ENCODE measurements at regions not wholly inside any gene's neighbourhood (a gene's known extent, or its start where the extent isn't known, plus 50 kb on each side); places are given as distances from the start of the nearest gene placed in this dataset.
"Not testable (repeated sequence)": the region's sequence is repeated elsewhere in the genome, so short reads cannot be mapped to it uniquely, and the experiment has no call there.

GRCh38 chr20:40630099-40630498 lies 58.9 kb downstream of the MAFB start:
- Histone ChIP-seq H3K36me3 (ENCODE audit: low read depth) (no peaks in the 10 kb centered on the region), H3K4me3 (no peak overlapping the region), H3K4me1 (ENCODE audit: low read depth) (no peaks in the 10 kb centered on the region), H3K9me3 (no peaks in the 10 kb centered on the region)
- intact Hi-C loops (cut with DNase I, micrococcal nuclease): no loop called here
- DNase-seq: no peak
- no peak for ATAC-seq
- no peak for TF ChIP-seq CTCF (IDR thresholded peaks at IDR 0.05)

- Histone ChIP-seq H3K36me3 (ENCODE audit: low read depth) (no peaks in the 10 kb centered on the region), H3K9me3 (no peaks in the 10 kb centered on the region), H3K4me3 (no peak overlapping the region), H3K4me1 (ENCODE audit: low read depth) (no peaks in the 10 kb centered on the region)
- DNase-seq (no peak), ATAC-seq (no peak)
- TF ChIP-seq CTCF (IDR thresholded peaks at IDR 0.05): no peak
- intact Hi-C loops (cut with DNase I, micrococcal nuclease): no loop called here
Observed at GRCh38 chr20:40628877-40629276, 60.2 kb downstream of the MAFB start.

- H3K4me3 ChIP-seq; H3K9me3 ChIP-seq; intact Hi-C loops (cut with DNase I, micrococcal nuclease); ATAC-seq; DNase-seq; H3K36me3 ChIP-seq (ENCODE audit: low read depth); H3K4me1 ChIP-seq (ENCODE audit: low read depth): not testable (repeated sequence)
Observed at GRCh38 chr20:40619053-40619452, 70.0 kb downstream of the MAFB start.

GRCh38 chr20:40617594-40617993 lies 71.4 kb downstream of the MAFB start:
- no peak overlapping the region for H3K4me3 ChIP-seq
- DNase-seq (no peak), ATAC-seq (no peak)
- no peaks in the 10 kb centered on the region for H3K4me1 ChIP-seq (ENCODE audit: low read depth)
- TF ChIP-seq CTCF (IDR thresholded peaks at IDR 0.05): no peak
- H3K36me3 ChIP-seq (ENCODE audit: low read depth): no peaks in the 10 kb centered on the region
- no peaks in the 10 kb centered on the region for H3K9me3 ChIP-seq
- intact Hi-C loops (cut with DNase I, micrococcal nuclease): no loop called here

GRCh38 chr20:40612837-40613236 lies 76.2 kb downstream of the MAFB start:
- H3K9me3 ChIP-seq: no peaks in the 10 kb centered on the region
- DNase-seq (no peak), ATAC-seq (no peak)
- H3K4me1 ChIP-seq (ENCODE audit: low read depth): no peaks in the 10 kb centered on the region
- H3K36me3 ChIP-seq (ENCODE audit: low read depth): no peaks in the 10 kb centered on the region
- no peak for TF ChIP-seq CTCF (IDR thresholded peaks at IDR 0.05)
- intact Hi-C loops (cut with DNase I, micrococcal nuclease): no loop called here
- H3K4me3 ChIP-seq: no peak overlapping the region

GRCh38 chr20:40612247-40612646 lies 76.8 kb downstream of the MAFB start:
- Histone ChIP-seq H3K4me3 (no peak overlapping the region), H3K9me3 (no peaks in the 10 kb centered on the region), H3K4me1 (ENCODE audit: low read depth) (no peaks in the 10 kb centered on the region), H3K36me3 (ENCODE audit: low read depth) (no peaks in the 10 kb centered on the region)
- DNase-seq: no peak
- intact Hi-C loops (cut with DNase I, micrococcal nuclease): no loop called here
- no peak for TF ChIP-seq CTCF (IDR thresholded peaks at IDR 0.05)
- ATAC-seq: no peak
